ENCODE measurements at regions not wholly inside any gene's neighbourhood (a gene's known extent, or its start where the extent isn't known, plus 50 kb on each side); places are given as distances from the start of the nearest gene placed in this dataset.

DNA sequence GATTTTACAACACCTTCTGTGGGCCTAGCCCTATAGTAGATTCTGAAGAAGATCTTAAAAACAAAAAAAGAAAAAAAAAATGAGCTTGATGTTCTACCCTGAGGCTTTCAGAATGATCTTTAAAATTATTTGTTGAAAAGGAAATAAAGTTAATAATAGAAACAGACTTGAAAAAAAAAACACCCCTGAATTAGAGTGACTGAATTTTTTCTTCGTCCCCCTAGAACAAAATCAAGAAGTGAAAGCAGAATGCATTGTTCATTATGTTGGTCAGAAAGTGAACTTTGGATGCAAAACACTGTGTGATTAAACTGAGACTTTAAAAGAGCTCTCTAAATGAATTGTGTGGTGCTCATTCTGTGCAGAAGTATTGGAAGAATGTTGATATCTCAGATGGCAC, 1384.4 kb upstream of the PIK3C3 start:
- ATAC-seq (peak; percentile 87), DNase-seq (ENCODE audit: low read depth, low spot score) (no peak), FAIRE-seq (no peak)
- no TSS peak for BruUV-seq (replicated peaks)
- Histone ChIP-seq H3K27me3 (replicated peaks in 1 of 2; ENCODE audit: control insufficient read depth in 2 of 2, insufficient read depth in 2 of 2, low read length in 1 of 2) (no peaks in the 10 kb centered on the region), H4K20me1 (ENCODE audit: control insufficient read depth, insufficient read depth) (no peaks in the 10 kb centered on the region), H3K9me3 (replicated peaks; ENCODE audit: control insufficient read depth, insufficient read depth, low read length) (no peaks in the 10 kb centered on the region), H3K36me3 (ENCODE audit: control insufficient read depth in 2 of 2, insufficient read depth in 2 of 2, low read length in 1 of 2) (no peaks in the 10 kb centered on the region), H3K4me3 (no peak overlapping the region), H3K4me1 (ENCODE audit: control insufficient read depth, insufficient read depth, low read length) (no peaks in the 10 kb centered on the region), H3K9ac (ENCODE audit: control insufficient read depth, insufficient read depth, low read length) (no peak overlapping the region), H3K4me2 (ENCODE audit: control insufficient read depth, insufficient read depth) (no peak overlapping the region), H3K27ac (ENCODE audit: control insufficient read depth, insufficient read depth) (no peak overlapping the region), H3K79me2 (ENCODE audit: control insufficient read depth, insufficient read depth, low read length) (no peaks in the 10 kb centered on the region), H2AFZ (ENCODE audit: control insufficient read depth, low read depth, low read length) (no peak overlapping the region)
- 0% methylated on average over 1 of the region's 1 CpG for WGBS (ENCODE audit: insufficient coverage, insufficient replicate concordance, low lambda C conversion rate, missing lambda C conversion rate)
- intact Hi-C loops (cut with micrococcal nuclease; ENCODE audit: unreplicated experiment) = no loop called here
- POLR2A ChIA-PET = no interaction called here
- in situ Hi-C loops (cut with MboI) = no loop called here
- SMC1A ChIA-PET (ENCODE audit: uncharacterized antibody, unreplicated experiment) = interaction anchor here (0.9 to 1.2 kb wide), 3 partner anchors 10 to 21 kb away, joined by 3 to 5 read pairs (median 4); no protein-coding TSS in a partner anchor
- RAD21 ChIA-PET (ENCODE audit: unreplicated experiment) = interaction anchor here (0.8 kb wide), 1 partner anchor 17 kb away, joined by 3 read pairs; no protein-coding TSS in a partner anchor
- CTCF ChIA-PET = interaction anchor here (0.9 to 1.5 kb wide), 3 partner anchors 12 to 29 kb away, joined by 3 to 4 read pairs (median 3); no protein-coding TSS in a partner anchor
- TF ChIP-seq NBN (IDR thresholded peaks at IDR 0.05) (0 out of 2 replicates have a peak, but pooled peaks have one; percentile 20), DPF2 (IDR thresholded peaks at IDR 0.05) (0 out of 2 replicates have a peak, but pooled peaks have one; percentile 29), ZNF217 (IDR thresholded peaks at IDR 0.05) (0 out of 2 replicates have a peak, but pooled peaks have one; percentile 55), ZNF384 (IDR thresholded peaks at IDR 0.05; ENCODE audit: borderline replicate concordance, low read depth, low read length) (peak; percentile 72; the same call in 1 of the 2 replicates), ZNF622 (IDR thresholded peaks at IDR 0.05) (no peak), MTA2 (IDR thresholded peaks at IDR 0.05; ENCODE audit: low read depth) (peak; percentile 83), SPI1 (IDR thresholded peaks at IDR 0.05; ENCODE audit: borderline replicate concordance, insufficient read depth, low read depth, low read length) (peak; percentile 25; the same call in 1 of the 2 replicates), ATF7 (IDR thresholded peaks at IDR 0.05; ENCODE audit: low read depth) (peak; percentile 42), EP300 (IDR thresholded peaks at IDR 0.05; ENCODE audit: borderline replicate concordance in 1 of 2, control insufficient read depth in 1 of 2, low read depth in 2 of 2, low read length in 2 of 2) (peak in 1 of 2 experiments; percentile 72; a peak in 2 of 4 replicates), ZNF24 (IDR thresholded peaks at IDR 0.05) (0 out of 2 replicates have a peak, but pooled peaks have one; percentile 31)
- TF ChIP-seq, protein P1, sequence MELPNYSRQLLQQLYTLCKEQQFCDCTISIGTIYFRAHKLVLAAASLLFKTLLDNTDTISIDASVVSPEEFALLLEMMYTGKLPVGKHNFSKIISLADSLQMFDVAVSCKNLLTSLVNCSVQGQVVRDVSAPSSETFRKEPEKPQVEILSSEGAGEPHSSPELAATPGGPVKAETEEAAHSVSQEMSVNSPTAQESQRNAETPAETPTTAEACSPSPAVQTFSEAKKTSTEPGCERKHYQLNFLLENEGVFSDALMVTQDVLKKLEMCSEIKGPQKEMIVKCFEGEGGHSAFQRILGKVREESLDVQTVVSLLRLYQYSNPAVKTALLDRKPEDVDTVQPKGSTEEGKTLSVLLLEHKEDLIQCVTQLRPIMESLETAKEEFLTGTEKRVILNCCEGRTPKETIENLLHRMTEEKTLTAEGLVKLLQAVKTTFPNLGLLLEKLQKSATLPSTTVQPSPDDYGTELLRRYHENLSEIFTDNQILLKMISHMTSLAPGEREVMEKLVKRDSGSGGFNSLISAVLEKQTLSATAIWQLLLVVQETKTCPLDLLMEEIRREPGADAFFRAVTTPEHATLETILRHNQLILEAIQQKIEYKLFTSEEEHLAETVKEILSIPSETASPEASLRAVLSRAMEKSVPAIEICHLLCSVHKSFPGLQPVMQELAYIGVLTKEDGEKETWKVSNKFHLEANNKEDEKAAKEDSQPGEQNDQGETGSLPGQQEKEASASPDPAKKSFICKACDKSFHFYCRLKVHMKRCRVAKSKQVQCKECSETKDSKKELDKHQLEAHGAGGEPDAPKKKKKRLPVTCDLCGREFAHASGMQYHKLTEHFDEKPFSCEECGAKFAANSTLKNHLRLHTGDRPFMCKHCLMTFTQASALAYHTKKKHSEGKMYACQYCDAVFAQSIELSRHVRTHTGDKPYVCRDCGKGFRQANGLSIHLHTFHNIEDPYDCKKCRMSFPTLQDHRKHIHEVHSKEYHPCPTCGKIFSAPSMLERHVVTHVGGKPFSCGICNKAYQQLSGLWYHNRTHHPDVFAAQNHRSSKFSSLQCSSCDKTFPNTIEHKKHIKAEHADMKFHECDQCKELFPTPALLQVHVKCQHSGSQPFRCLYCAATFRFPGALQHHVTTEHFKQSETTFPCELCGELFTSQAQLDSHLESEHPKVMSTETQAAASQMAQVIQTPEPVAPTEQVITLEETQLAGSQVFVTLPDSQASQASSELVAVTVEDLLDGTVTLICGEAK (IDR thresholded peaks at IDR 0.05; ENCODE audit: borderline replicate concordance) = peak; percentile 51; the same call in 1 of the 2 replicates
- TF ChIP-seq, protein P2, sequence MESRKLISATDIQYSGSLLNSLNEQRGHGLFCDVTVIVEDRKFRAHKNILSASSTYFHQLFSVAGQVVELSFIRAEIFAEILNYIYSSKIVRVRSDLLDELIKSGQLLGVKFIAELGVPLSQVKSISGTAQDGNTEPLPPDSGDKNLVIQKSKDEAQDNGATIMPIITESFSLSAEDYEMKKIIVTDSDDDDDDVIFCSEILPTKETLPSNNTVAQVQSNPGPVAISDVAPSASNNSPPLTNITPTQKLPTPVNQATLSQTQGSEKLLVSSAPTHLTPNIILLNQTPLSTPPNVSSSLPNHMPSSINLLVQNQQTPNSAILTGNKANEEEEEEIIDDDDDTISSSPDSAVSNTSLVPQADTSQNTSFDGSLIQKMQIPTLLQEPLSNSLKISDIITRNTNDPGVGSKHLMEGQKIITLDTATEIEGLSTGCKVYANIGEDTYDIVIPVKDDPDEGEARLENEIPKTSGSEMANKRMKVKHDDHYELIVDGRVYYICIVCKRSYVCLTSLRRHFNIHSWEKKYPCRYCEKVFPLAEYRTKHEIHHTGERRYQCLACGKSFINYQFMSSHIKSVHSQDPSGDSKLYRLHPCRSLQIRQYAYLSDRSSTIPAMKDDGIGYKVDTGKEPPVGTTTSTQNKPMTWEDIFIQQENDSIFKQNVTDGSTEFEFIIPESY (IDR thresholded peaks at IDR 0.05) = no peak
- TF ChIP-seq, protein P3, sequence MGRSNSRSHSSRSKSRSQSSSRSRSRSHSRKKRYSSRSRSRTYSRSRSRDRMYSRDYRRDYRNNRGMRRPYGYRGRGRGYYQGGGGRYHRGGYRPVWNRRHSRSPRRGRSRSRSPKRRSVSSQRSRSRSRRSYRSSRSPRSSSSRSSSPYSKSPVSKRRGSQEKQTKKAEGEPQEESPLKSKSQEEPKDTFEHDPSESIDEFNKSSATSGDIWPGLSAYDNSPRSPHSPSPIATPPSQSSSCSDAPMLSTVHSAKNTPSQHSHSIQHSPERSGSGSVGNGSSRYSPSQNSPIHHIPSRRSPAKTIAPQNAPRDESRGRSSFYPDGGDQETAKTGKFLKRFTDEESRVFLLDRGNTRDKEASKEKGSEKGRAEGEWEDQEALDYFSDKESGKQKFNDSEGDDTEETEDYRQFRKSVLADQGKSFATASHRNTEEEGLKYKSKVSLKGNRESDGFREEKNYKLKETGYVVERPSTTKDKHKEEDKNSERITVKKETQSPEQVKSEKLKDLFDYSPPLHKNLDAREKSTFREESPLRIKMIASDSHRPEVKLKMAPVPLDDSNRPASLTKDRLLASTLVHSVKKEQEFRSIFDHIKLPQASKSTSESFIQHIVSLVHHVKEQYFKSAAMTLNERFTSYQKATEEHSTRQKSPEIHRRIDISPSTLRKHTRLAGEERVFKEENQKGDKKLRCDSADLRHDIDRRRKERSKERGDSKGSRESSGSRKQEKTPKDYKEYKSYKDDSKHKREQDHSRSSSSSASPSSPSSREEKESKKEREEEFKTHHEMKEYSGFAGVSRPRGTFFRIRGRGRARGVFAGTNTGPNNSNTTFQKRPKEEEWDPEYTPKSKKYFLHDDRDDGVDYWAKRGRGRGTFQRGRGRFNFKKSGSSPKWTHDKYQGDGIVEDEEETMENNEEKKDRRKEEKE (IDR thresholded peaks at IDR 0.05) = no peak
- TF ChIP-seq, protein P4, sequence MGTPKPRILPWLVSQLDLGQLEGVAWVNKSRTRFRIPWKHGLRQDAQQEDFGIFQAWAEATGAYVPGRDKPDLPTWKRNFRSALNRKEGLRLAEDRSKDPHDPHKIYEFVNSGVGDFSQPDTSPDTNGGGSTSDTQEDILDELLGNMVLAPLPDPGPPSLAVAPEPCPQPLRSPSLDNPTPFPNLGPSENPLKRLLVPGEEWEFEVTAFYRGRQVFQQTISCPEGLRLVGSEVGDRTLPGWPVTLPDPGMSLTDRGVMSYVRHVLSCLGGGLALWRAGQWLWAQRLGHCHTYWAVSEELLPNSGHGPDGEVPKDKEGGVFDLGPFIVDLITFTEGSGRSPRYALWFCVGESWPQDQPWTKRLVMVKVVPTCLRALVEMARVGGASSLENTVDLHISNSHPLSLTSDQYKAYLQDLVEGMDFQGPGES (IDR thresholded peaks at IDR 0.05) = no peak

Data from GM12878 (cell line).